H9 (cell line): ENCODE measurements at regions not wholly inside any gene's neighbourhood (a gene's known extent, or its start where the extent isn't known, plus 50 kb on each side); places are given as distances from the start of the nearest gene placed in this dataset.

ENCODE experiments used
- DNase-seq: peaks from one replicate; pipeline ENCODE4 v3.0.0-alpha.2; 2017
- H2AFZ ChIP-seq: one replicate; pipeline ENCODE4 v1.6.1; 2013; ENCODE audit warnings: mild to moderate bottlenecking, low read length, control low read depth, moderate library complexity
- H2AK5ac ChIP-seq: 2 replicates; pipeline ENCODE4 v1.6.1; 2013; ENCODE audit warnings: low read length, control low read depth, mixed read lengths; ENCODE audit not compliant: insufficient read length
- H2BK120ac ChIP-seq: one replicate; pipeline ENCODE4 v1.6.1; 2013; ENCODE audit warnings: low read depth, mild to moderate bottlenecking, low read length, control low read depth, inconsistent platforms; ENCODE audit not compliant: poor library complexity, severe bottlenecking
- H2BK12ac ChIP-seq: 2 replicates; pipeline ENCODE4 v1.6.1; 2013; ENCODE audit warnings: low read length, control low read depth, mixed read lengths, low read depth; ENCODE audit not compliant: insufficient read length
- H2BK15ac ChIP-seq: 2 replicates; pipeline ENCODE4 v1.6.1; 2013; ENCODE audit warnings: low read depth, low read length, control low read depth
- H2BK20ac ChIP-seq: one replicate; pipeline ENCODE4 v1.6.1; 2013; ENCODE audit warnings: low read depth, mild to moderate bottlenecking, low read length, control low read depth, inconsistent platforms; ENCODE audit not compliant: poor library complexity, severe bottlenecking
- H2BK5ac ChIP-seq: 2 replicates; pipeline ENCODE4 v1.6.1; 2013; ENCODE audit warnings: low read length, control low read depth, mixed read lengths; ENCODE audit not compliant: insufficient read length
- H3K14ac ChIP-seq: 2 replicates; pipeline ENCODE4 v1.6.1; 2013; ENCODE audit warnings: low read length, control low read depth; ENCODE audit not compliant: insufficient read depth
- H3K18ac ChIP-seq: 2 replicates; pipeline ENCODE4 v1.6.1; 2013; ENCODE audit warnings: low read depth, mild to moderate bottlenecking, mixed read lengths, low read length, control low read depth; ENCODE audit not compliant: insufficient read length
- H3K23ac ChIP-seq: 2 replicates; pipeline ENCODE4 v1.6.1; 2013; ENCODE audit warnings: low read length, control low read depth, mixed read lengths, low read depth; ENCODE audit not compliant: insufficient read length
- H3K23me2 ChIP-seq: 2 replicates; pipeline ENCODE4 v1.6.1; 2013; ENCODE audit warnings: low read depth, mild to moderate bottlenecking, mixed read lengths, low read length, control low read depth; ENCODE audit not compliant: insufficient read length, poor library complexity, severe bottlenecking
- H3K27ac ChIP-seq: 2 replicates; pipeline ENCODE4 v1.5.1; 2013; ENCODE audit warnings: low read length, control low read depth, mixed read lengths, low read depth; ENCODE audit not compliant: insufficient read length
- H3K27me3 ChIP-seq: 2 replicates; pipeline ENCODE4 v1.6.1; 2013; ENCODE audit warnings: low read length, control low read depth, inconsistent platforms; ENCODE audit not compliant: insufficient read depth
- H3K4ac ChIP-seq: 2 replicates; pipeline ENCODE4 v1.6.1; 2013; ENCODE audit warnings: low read depth, mild to moderate bottlenecking, control low read depth, inconsistent platforms, low read length, moderate library complexity
- H3K4me1 ChIP-seq: 2 replicates; pipeline ENCODE4 v1.6.1; 2013; ENCODE audit warnings: low read length, control low read depth, inconsistent platforms; ENCODE audit not compliant: insufficient read depth
- H3K4me2 ChIP-seq: 2 replicates; pipeline ENCODE4 v1.6.1; 2013; ENCODE audit warnings: low read length, control low read depth, mixed read lengths; ENCODE audit not compliant: insufficient read length, insufficient read depth
- H3K56ac ChIP-seq: 2 replicates; pipeline ENCODE4 v1.6.1; 2013; ENCODE audit warnings: low read depth, mild to moderate bottlenecking, mixed read lengths, low read length, control low read depth; ENCODE audit not compliant: insufficient read length
- H3K79me1 ChIP-seq: 2 replicates; pipeline ENCODE4 v1.6.1; 2013; ENCODE audit warnings: low read depth, mild to moderate bottlenecking, moderate library complexity, low read length, control low read depth, inconsistent platforms; ENCODE audit not compliant: insufficient read depth, poor library complexity, severe bottlenecking
- H3K79me2 ChIP-seq: 2 replicates; pipeline ENCODE4 v1.6.1; 2013; ENCODE audit warnings: low read length, control low read depth, inconsistent platforms; ENCODE audit not compliant: insufficient read depth
- H3K9ac ChIP-seq: 2 replicates; pipeline ENCODE4 v1.6.1; 2013; ENCODE audit warnings: low read length, control low read depth, mixed read lengths; ENCODE audit not compliant: insufficient read length; ENCODE audit errors: extremely low read depth
- H3K9me3 ChIP-seq: one replicate; pipeline ENCODE4 v1.6.1; 2013; ENCODE audit warnings: low read depth, low read length, inconsistent platforms; ENCODE audit not compliant: control insufficient read depth
- H3T11ph ChIP-seq: one replicate; pipeline ENCODE4 v1.6.1; 2013; ENCODE audit warnings: mild to moderate bottlenecking, low read length, control low read depth, inconsistent platforms
- H4K20me1 ChIP-seq: one replicate; pipeline ENCODE4 v1.6.1; 2013; ENCODE audit not compliant: control insufficient read depth, insufficient read length, insufficient read depth
- H4K5ac ChIP-seq: 2 replicates; pipeline ENCODE4 v1.6.1; 2013; ENCODE audit warnings: low read depth, mild to moderate bottlenecking, mixed read lengths, low read length, control low read depth; ENCODE audit not compliant: insufficient read length
- H4K8ac ChIP-seq: replicated peaks from 2 replicates; pipeline ENCODE4 v1.6.1; 2013; ENCODE audit warnings: low read length, control low read depth, mixed read lengths, low read depth; ENCODE audit not compliant: insufficient read length
- H4K91ac ChIP-seq: 2 replicates; pipeline ENCODE4 v1.6.1; 2013; ENCODE audit warnings: low read depth, mild to moderate bottlenecking, moderate library complexity, mixed read lengths, low read length, control low read depth; ENCODE audit not compliant: insufficient read length
- H3K27ac Mint-ChIP-seq, 3 experiments: 2 replicates in 2 of 3; 3 replicates in 1 of 3; pipeline ENCODE4 v1.8.0; 2020 to 2021; ENCODE audit warnings: mixed read lengths in 3 of 3, mild to moderate bottlenecking in 1 of 3, moderate library complexity in 1 of 3
- H3K27me3 Mint-ChIP-seq: 2 replicates; pipeline ENCODE4 v1.8.0; 2021; ENCODE audit warnings: low read depth, mild to moderate bottlenecking, moderate library complexity, mixed read lengths
- H3K36me3 Mint-ChIP-seq, 3 experiments: 2 replicates in 2 of 3; 3 replicates in 1 of 3; pipeline ENCODE4 v1.8.0; 2020 to 2021; ENCODE audit warnings: low read depth in 3 of 3, mixed read lengths in 3 of 3; ENCODE audit not compliant: insufficient read depth in 1 of 3
- H3K4me1 Mint-ChIP-seq, 2 experiments: 2 replicates each; pipeline ENCODE4 v1.8.0; 2020; ENCODE audit warnings: mixed read lengths in 2 of 2
- H3K4me3 Mint-ChIP-seq, 2 experiments: 2 replicates in 1 of 2; 3 replicates in 1 of 2; pipeline ENCODE4 v1.8.0; 2020 to 2021; ENCODE audit warnings: mild to moderate bottlenecking in 2 of 2, mixed read lengths in 2 of 2, moderate library complexity in 1 of 2
- H3K9me3 Mint-ChIP-seq, 2 experiments: 2 replicates in 1 of 2; 3 replicates in 1 of 2; pipeline ENCODE4 v1.8.0; 2020; ENCODE audit warnings: mild to moderate bottlenecking in 2 of 2, mixed read lengths in 2 of 2, moderate library complexity in 1 of 2
- CTCF ChIP-seq: fragments of 200-600 bp; sonication (generic); conservative IDR thresholded peaks from 3 replicates; pipeline ENCODE4 v1.8.0; 2021; ENCODE audit warnings: antibody characterized with exemption, mild to moderate bottlenecking
- WGBS: extraction: QIAGEN DNeasy Blood & Tissue Kit; methylation state at CpG from one replicate; pipeline ENCODE4 v1.1.7; 2013; ENCODE audit warnings: missing lambda C conversion rate, low lambda C conversion rate, mixed read lengths; ENCODE audit not compliant: insufficient read length; ENCODE audit errors: extremely low coverage; 5-methylcytosine and 5-hydroxymethylcytosine counted together

- Histone ChIP-seq H2BK5ac (no peak overlapping the region), H3K27ac (no peak overlapping the region), H2AK5ac (no peak overlapping the region), H4K8ac (no peak overlapping the region), H2BK120ac (no peak overlapping the region), H3K79me1 (no peaks in the 10 kb centered on the region), H3K14ac (no peak overlapping the region), H2BK15ac (no peak overlapping the region), H3K27me3 (no peaks in the 10 kb centered on the region), H2BK12ac (no peak overlapping the region), H3K79me2 (no peaks in the 10 kb centered on the region), H3K9me3 (no peaks in the 10 kb centered on the region), H4K91ac (no peak overlapping the region), H2AFZ (no peak overlapping the region), H3K23me2 (no peaks in the 10 kb centered on the region), H3K23ac (no peak overlapping the region), H3K4ac (no peak overlapping the region), H4K5ac (no peak overlapping the region), H3K4me1 (no peaks in the 10 kb centered on the region), H3K18ac (no peak overlapping the region), H3K9ac (no peak overlapping the region), H3T11ph (no peak overlapping the region), H4K20me1 (no peaks in the 10 kb centered on the region), H3K56ac (no peak overlapping the region), H2BK20ac (no peak overlapping the region), H3K4me2 (no peak overlapping the region)
- Mint-ChIP-seq H3K4me3 (no peak overlapping the region), H3K4me1 (no peaks in the 10 kb centered on the region), H3K27ac (no peak overlapping the region), H3K36me3 (no peaks in the 10 kb centered on the region), H3K27me3 (no peaks in the 10 kb centered on the region), H3K9me3 (no peaks in the 10 kb centered on the region)
- WGBS, result no CpG with 5 or more reads among the region's 5 CpGs
- TF ChIP-seq CTCF, result no peak
- no peak for DNase-seq
Observed at GRCh38 chr4:126630230-126630629, 1002.5 kb upstream of the INTU start.
